Body of pancreas (tissue), 4 donors: ENCODE measurements at regions not wholly inside any gene's neighbourhood (a gene's known extent, or its start where the extent isn't known, plus 50 kb on each side); places are given as distances from the start of the nearest gene placed in this dataset.

Experiments used
- ATAC-seq: fragments of 150-250 bp; one replicate; pipeline ENCODE4 v1.9.1; 2016
- DNase-seq, 4 donors: peaks; one replicate each; pipeline ENCODE4 v3.0.0-alpha.2; 2019
- H3K27ac ChIP-seq, 4 donors: fragments of 200-600 bp; sonication (generic); 1 replicate in 3 of 4; 2 replicates in 1 of 4; pipeline versions ENCODE4 v1.5.1 to v1.6.1; 2016 to 2019; ENCODE audit warnings: mild to moderate bottlenecking in 1 of 4, mixed read lengths in 1 of 4, moderate library complexity in 1 of 4
- H3K27me3 ChIP-seq, 2 donors: fragments of 200-600 bp; sonication (generic); one replicate each; pipeline ENCODE4 v1.6.0; 2016; ENCODE audit warnings: mild to moderate bottlenecking in 1 of 2
- H3K36me3 ChIP-seq, 2 donors: fragments of 200-600 bp; sonication (generic); replicated peaks in 1 of 2; 2 replicates each; pipeline ENCODE4 v1.5.1; 2016; ENCODE audit warnings: low read depth in 2 of 2; ENCODE audit not compliant: insufficient read depth in 1 of 2
- H3K4me1 ChIP-seq: fragments of 200-600 bp; sonication (generic); one replicate; pipeline ENCODE4 v1.6.0; 2016
- H3K4me3 ChIP-seq, 2 donors: fragments of 200-600 bp; sonication (generic); 1 replicate in 1 of 2; 2 replicates in 1 of 2; pipeline ENCODE4 v1.5.1; 2016 to 2019
- H3K9me3 ChIP-seq, 3 donors: fragments of 200-600 bp; sonication (generic); 1 replicate in 2 of 3; 2 replicates in 1 of 3; pipeline ENCODE4 v1.5.1; 2016
- POLR2A ChIP-seq, 3 donors: fragments of 450-650 bp; IDR thresholded peaks; one replicate each; pipeline ENCODE4 v1.6.1; 2016; ENCODE audit warnings: antibody characterized with exemption in 3 of 3, mild to moderate bottlenecking in 2 of 3
- WGBS, 2 donors: methylation state at CpG; one replicate each; pipeline ENCODE4 v1.1.5; 2017; 5-methylcytosine and 5-hydroxymethylcytosine counted together
- intact Hi-C: fragments of 100-400 bp; cut with DNase I; formaldehyde crosslinking; loops from one replicate; pipeline ENCODE4 v1.15.1; 2023
- TF ChIP-seq, protein P1 (sequence below), 7 experiments: fragments of 450-650 bp in 4 of 7; fragments of 200-600 bp in 3 of 7; sonication (generic) in 3 of 7; IDR thresholded peaks; one replicate each; pipeline ENCODE4 v1.5.1; 2016 to 2019; ENCODE audit warnings: antibody characterized with exemption in 7 of 7

DNA sequence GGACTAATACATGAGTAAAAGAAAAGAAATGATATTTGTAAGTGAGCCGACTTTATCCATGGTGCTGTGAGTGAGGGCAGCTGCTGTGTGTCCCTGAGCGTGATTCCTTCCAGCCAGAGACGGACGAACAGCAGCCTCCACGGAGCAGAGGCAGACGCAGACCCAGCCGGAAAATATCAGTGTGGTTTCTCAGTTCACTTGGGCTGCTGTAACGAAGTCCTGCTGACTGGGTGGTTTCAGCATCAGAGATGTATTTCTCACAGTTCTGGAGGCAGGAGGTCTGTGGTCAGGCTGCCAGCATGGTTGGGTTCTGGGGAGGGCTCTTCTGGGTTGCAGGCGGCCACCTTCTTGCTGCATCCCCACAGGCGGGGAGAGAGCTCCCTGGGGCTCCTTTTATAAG is 375.6 kb downstream of the GLRX3 start:
- no peaks in the 10 kb centered on the region for H3K36me3 ChIP-seq
- H3K9me3 ChIP-seq, result no peaks in the 10 kb centered on the region
- H3K27me3 ChIP-seq, result no peaks in the 10 kb centered on the region
- H3K4me1 ChIP-seq, result no peaks in the 10 kb centered on the region
- 46 to 63% methylated on average over 8 to 10 of the region's 10 CpGs for WGBS, 2 donors
- DNase-seq (no peak), ATAC-seq (no peak)
- intact Hi-C loops, result no loop called here
- TF ChIP-seq, protein P1, sequence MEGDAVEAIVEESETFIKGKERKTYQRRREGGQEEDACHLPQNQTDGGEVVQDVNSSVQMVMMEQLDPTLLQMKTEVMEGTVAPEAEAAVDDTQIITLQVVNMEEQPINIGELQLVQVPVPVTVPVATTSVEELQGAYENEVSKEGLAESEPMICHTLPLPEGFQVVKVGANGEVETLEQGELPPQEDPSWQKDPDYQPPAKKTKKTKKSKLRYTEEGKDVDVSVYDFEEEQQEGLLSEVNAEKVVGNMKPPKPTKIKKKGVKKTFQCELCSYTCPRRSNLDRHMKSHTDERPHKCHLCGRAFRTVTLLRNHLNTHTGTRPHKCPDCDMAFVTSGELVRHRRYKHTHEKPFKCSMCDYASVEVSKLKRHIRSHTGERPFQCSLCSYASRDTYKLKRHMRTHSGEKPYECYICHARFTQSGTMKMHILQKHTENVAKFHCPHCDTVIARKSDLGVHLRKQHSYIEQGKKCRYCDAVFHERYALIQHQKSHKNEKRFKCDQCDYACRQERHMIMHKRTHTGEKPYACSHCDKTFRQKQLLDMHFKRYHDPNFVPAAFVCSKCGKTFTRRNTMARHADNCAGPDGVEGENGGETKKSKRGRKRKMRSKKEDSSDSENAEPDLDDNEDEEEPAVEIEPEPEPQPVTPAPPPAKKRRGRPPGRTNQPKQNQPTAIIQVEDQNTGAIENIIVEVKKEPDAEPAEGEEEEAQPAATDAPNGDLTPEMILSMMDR (IDR thresholded peaks at IDR 0.05), result no peak
- TF ChIP-seq POLR2A (IDR thresholded peaks at IDR 0.05), result no peak
- no peak overlapping the region for H3K4me3 ChIP-seq
- no peak overlapping the region for H3K27ac ChIP-seq

DNA sequence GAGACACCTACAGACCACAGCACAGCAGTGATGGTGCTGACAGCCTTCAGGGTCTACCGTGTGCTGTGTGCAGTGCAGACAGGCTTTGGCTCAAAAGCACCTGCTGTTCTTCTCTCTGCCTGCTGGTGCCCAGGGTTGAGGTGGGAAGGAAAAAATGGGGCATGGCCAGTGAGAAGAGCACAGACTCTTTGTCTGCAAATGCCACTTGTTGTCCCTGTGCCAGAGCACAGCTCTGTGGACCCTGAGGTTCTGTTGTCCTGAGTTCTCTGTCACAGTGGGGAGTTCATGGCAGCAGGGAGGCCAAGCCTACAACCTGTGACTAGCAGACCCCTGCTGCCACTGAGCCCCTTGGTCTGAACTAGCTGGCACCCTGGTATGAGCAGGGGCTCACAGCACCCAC is 376.7 kb downstream of the GLRX3 start:
- ATAC-seq (no peak), DNase-seq (no peak)
- H3K27ac ChIP-seq, result no peak overlapping the region
- intact Hi-C loops, result no loop called here
- no peaks in the 10 kb centered on the region for H3K36me3 ChIP-seq
- TF ChIP-seq, protein P1 (IDR thresholded peaks at IDR 0.05), result no peak
- no peak for TF ChIP-seq POLR2A (IDR thresholded peaks at IDR 0.05)
- no peaks in the 10 kb centered on the region for H3K9me3 ChIP-seq
- no peaks in the 10 kb centered on the region for H3K27me3 ChIP-seq
- 50 to 59% methylated on average over 1 of the region's 1 CpG for WGBS, 2 donors
- no peaks in the 10 kb centered on the region for H3K4me1 ChIP-seq
- no peak overlapping the region for H3K4me3 ChIP-seq

- Histone ChIP-seq H3K4me1 (no peaks in the 10 kb centered on the region), H3K9me3 (no peaks in the 10 kb centered on the region), H3K27me3 (no peaks in the 10 kb centered on the region), H3K27ac (no peak overlapping the region), H3K4me3 (no peak overlapping the region), H3K36me3 (no peaks in the 10 kb centered on the region)
- DNase-seq (no peak), ATAC-seq (no peak)
- intact Hi-C loops, result no loop called here
- no peak for TF ChIP-seq POLR2A (IDR thresholded peaks at IDR 0.05)
- TF ChIP-seq, protein P1 (IDR thresholded peaks at IDR 0.05), result no peak
- WGBS, 2 donors, result 71 to 82% methylated on average over 13 of the region's 13 CpGs
Observed at GRCh38 chr10:130513686-130514476, 377.7 kb downstream of the GLRX3 start.

- intact Hi-C loops, result no loop called here
- H3K4me3 ChIP-seq, result no peak overlapping the region
- no peaks in the 10 kb centered on the region for H3K36me3 ChIP-seq
- DNase-seq, result no peak
- TF ChIP-seq, protein P1 (IDR thresholded peaks at IDR 0.05), result no peak
- TF ChIP-seq POLR2A (IDR thresholded peaks at IDR 0.05), result no peak
- no peaks in the 10 kb centered on the region for H3K27me3 ChIP-seq
- no peak for ATAC-seq
- no peaks in the 10 kb centered on the region for H3K9me3 ChIP-seq
- WGBS, 2 donors, result 57 to 75% methylated on average over 6 of the region's 6 CpGs
- no peak overlapping the region for H3K27ac ChIP-seq
- no peaks in the 10 kb centered on the region for H3K4me1 ChIP-seq
Observed at GRCh38 chr10:130515670-130516069, 379.5 kb downstream of the GLRX3 start.
